Erythroblast (primary cell): ENCODE measurements at regions not wholly inside any gene's neighbourhood (a gene's known extent, or its start where the extent isn't known, plus 50 kb on each side); places are given as distances from the start of the nearest gene placed in this dataset.
A peak's percentile ranks its signal among the peaks of the same experiment; 100 is the strongest.

Source experiments
- DNase-seq, 2 experiments: peaks; one replicate each; lab custom pipeline; 2025; lab: John Stamatoyannopoulos, UW
- GATA1 ChIP-seq: IDR thresholded peaks from 2 replicates; pipeline ENCODE4 v1.6.1; 2011; ENCODE audit warnings: low read depth, mild to moderate bottlenecking, control low read depth, low read length, moderate library complexity
- POLR2A ChIP-seq: IDR thresholded peaks from 2 replicates; pipeline ENCODE4 v1.6.1; 2011; ENCODE audit warnings: mild to moderate bottlenecking, low read length

DNA sequence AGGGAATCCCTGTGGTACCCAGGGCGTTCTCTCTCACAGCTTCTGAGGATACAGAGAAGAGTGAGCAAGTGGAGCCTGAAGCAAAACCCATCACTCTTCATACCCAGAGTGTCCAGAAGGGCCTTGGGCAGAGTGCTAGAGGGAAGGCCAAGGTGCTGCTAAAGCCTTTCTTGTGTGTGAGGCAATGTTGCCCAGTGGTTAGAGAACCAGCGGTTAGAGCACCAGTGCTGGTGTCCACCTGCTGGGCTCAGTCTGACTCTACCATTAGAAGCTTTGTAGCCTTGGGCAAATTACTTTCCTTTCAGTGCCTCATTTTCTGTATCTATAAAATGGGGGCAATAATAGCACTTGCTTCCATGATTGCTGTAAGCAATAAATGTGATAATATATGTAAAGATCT, 210.5 kb upstream of the SKOR2 start:
- TF ChIP-seq GATA1 (no peak), POLR2A (no peak)
- DNase-seq, result no peak

DNA sequence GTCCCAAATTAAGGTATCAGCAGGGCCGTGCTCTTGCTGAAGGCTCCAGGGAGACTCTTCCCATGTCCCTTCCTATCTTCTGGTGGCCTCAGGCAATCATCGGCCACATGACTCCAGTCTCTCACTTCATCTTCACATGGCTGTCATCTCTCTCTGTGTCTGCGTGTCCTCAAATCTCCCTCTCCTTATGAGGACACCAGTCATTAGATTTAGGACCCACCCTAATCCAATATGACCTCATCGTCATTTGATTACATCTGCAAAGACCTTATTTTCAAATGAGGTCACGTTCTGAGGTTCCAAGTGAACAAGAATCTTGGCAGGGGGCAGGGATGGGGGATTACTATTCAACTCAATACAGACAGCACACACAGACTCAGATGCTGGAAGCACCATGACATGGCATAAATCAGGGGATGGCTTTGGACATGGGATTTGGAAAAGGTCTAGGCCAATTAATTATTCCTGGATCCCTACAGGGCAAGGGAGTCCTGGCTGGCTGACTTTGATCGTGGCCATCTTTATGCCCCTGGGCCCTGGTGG, 210.0 kb upstream of the SKOR2 start:
- TF ChIP-seq POLR2A (no peak), GATA1 (no peak)
- DNase-seq, result no peak

DNA sequence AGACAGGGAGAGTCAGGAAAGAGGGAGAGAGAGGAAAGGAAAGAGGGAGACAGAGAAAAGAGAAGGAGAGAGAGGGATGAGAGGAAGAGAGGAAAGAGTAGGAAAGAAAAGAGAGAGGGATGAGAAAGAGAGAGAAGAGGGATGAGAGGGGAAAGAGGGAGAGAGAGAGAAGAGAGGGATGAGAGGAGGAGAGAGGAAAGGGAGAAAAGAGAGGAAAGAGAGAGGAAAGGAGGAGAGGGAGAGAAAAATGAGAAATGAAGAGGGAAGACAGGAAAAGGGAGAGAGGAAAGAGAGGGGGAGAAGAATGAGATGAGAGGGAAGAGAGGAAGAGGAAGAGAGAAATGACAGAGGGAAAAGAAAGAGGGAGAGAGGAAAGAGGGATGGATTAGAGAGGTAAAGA, 207.0 kb upstream of the SKOR2 start:
- no peak for TF ChIP-seq POLR2A
- no peak for DNase-seq

DNA sequence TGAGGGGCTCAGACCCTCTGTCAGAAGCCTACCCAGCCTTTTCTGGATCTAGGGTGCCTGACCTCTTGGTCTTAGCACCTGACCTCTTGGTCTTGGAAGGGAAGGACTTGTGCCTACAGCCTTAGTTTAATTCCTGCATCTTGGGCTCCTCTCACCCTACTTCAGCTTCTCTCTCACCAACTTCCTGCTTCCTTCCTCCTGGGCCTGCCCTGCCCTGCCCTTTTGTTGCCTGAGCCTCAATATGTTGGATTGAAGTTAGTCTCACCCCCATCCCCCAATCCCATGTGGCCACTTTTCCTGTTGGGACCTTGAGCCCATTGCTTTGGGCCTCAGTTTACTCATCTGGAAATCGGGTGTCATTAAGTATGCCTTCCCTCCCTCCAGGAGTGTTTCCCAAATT, 206.2 kb upstream of the SKOR2 start:
- DNase-seq, result no peak
- TF ChIP-seq GATA1 (no peak), POLR2A (no peak)

DNA sequence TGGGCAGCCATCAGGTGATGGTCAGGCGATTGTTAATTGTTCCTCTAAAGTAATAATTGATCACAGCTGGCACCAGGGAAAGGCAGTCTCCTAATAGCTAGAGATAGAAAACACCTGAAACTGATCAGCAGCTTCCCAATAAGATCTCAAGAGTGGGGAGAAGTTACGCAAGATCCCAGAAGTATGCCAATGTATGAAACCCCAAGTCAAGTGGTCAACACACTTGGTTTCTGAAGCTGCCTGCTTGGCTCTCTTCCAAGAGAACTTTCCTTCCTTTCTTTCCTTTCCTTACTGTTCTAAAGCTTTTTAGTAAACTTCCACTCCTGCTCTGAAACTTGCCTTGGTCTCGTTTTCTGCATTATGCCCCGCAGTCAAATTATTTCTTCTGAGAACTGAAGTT, 201.6 kb upstream of the SKOR2 start:
- TF ChIP-seq GATA1 (no peak), POLR2A (no peak)
- DNase-seq, result no peak

DNA sequence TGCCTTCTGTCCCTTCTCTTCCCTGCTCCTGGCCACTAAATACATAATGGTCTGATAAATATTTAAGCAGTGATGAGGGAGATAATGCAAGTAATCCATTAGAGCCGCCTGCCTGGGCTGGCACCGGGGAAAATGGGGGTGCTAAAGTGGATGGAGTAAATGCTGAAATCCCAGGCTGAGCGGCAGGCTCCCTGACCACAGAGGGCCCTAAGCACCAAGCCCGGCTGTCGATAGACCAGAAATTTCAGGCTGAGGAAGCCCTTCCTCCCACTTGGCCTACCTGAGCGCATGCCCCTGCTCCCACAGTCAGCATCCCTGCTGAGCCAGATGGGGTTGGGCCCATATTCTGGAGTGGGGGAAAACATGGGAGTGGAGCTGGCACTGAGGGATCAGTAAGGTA, 197.5 kb upstream of the SKOR2 start:
- TF ChIP-seq GATA1 (no peak), POLR2A (no peak)
- no peak for DNase-seq

DNA sequence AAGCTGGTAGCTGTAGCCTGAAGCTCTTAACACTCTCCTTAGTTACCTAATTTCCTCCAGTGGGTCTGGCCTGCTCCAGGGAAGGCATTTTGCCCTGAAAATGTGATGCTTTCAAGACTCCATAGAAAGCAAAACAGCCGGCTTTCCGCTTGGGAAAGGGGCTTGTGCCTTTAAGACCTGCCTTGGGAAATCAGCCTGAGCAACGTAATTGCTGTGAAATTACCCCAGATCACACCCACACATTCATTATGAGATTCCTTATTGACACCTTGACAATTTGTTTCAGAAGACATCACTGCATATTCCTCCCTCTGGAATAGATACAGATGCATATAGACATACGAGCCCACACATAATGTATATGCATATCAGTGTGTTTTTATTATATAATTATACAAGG, 190.5 kb upstream of the SKOR2 start:
- no peak for DNase-seq
- TF ChIP-seq POLR2A, result no peak
- no peak for TF ChIP-seq GATA1

DNA sequence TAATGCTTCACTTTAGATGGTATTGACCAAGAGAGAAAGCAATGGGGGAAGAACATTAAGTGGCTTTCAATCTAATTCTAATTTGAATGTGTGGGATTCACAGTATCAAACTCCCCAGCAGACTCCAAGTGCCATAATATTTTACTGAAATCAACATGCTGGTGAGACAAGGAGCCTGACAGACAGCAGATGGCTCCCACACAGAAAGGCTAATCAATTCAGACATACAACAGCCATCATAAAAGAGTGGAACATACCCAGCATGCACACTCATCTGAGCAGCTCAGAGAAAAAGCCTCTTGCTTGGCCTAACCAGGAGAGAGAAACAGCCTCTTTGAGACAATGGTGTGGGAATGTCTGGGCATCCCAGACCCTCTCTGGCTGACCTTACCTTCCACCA, 186.5 kb upstream of the SKOR2 start:
- TF ChIP-seq GATA1, result no peak
- TF ChIP-seq POLR2A, result no peak
- no peak for DNase-seq

DNA sequence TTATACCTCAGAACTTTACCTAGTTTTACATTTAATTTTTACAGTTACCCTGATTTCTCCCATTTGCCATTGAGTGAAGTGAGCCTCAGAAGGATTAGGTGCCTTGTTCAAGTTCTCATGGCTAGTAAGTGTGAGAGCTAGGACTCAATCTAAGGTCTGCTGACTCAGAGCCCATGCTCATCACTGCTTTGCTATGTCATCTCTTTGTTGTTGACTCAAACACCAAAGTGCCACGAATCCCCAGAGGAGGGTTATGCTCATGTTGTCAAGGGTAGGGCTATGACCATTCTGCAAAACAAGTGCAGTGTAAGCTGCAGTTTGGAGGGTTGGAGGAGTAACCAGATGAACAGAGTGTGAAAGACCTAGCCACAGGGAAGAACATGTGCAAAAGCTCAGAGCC, 185.4 kb upstream of the SKOR2 start:
- no peak for DNase-seq

DNA sequence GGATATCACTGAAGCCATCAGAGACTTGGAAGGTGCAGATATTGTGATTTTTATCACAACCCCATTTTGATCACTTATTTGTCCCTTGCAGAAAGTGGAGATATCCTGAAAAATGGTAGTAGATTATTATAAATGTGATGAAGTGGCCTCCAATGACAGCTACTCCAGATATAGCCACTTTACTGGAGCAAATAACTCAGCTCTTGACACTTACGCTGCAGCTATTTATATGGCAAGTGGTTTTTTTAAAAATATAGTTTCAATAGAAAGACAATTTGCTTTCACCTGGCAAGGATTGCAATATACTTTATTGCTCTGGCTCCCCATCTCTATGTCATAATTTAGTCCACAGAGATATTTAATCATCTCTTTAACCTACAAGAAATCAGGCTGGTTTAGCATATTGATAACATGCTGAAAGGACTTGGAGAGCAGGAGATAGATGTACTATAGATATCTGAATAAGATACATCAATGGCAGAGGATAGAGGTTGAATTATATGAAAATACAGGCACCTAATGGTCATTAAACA, 182.8 kb upstream of the SKOR2 start:
- TF ChIP-seq POLR2A (no peak), GATA1 (no peak)
- DNase-seq, result no peak

More for the DNA sequence above, 185.4 kb upstream of the SKOR2 start:
- TF ChIP-seq POLR2A, result no peak
- no peak for TF ChIP-seq GATA1

DNA sequence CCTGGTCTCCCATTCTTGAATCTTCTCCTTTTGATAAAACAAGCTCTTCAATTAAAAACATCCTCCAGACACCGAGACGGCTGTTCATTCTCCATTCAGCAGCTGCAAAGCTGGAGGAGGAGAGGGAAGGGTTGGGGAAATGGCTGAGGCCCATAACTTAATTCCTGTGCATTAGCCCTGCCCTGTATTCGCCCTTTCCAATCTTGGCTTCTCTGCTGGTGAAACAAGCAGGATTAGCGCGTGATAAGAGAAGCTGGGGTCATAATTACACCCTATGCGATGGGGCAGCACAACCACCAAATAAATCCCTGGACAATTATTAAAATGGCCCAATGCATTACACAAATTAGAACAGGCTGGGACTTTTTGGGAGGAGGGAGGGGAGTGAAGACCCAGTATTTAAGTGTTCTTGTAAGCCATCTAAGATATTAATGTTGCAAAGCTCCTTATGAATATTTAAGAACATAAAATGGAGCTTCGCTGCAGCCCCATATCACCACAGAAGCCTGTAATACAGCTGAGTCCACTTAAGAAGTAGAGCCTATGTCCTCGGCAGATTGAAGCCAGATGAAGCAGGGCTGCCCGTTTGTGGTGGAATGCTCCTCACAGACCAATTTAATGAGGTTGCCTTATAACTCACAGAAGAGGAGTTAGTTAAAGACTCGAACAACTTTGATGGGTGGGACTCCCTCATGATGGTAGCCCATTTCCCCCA, 176.6 kb upstream of the SKOR2 start:
- TF ChIP-seq GATA1 (no peak), POLR2A (no peak)
- DNase-seq, result no peak

DNA sequence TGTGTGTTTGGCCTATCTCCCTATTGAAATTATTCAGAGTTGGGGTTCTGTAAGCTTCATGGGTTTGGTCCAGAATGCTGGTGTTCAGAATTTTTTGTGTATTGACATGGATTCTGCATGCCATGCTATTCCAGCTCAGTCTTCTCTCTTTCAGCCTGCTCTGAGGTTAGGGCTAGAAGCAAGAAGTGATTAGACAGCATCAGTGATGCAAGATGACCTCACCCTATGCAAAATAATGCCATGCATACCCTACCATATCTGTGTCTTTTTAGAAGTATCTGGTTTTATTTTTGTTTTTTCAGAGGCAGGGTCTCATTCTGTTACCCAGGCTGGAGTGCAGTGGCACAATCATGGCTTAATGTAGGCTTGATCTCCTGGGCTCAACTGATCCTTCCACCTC, 175.6 kb upstream of the SKOR2 start:
- TF ChIP-seq POLR2A (no peak), GATA1 (no peak)
- DNase-seq, result no peak

DNA sequence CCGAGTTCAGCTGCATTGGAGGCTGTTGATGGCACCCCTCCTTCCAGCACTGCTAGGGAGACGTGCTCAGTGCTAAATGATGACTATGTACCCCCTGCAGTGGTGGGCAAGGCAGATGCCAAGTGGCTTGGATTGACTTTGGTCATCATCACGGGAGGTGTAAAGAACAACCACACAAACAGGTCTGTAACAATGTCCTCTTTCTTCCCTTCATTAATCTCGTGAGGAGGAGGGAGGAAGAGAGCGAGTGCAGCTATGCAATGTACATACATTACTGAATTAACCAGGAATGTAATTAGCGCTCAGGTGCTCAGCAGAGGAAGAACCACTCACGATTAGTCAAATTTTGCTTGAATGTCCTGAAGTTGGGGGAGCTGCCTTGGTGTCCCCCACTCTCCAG, 173.9 kb upstream of the SKOR2 start:
- TF ChIP-seq POLR2A, result no peak
- no peak for TF ChIP-seq GATA1
- no peak for DNase-seq

DNA sequence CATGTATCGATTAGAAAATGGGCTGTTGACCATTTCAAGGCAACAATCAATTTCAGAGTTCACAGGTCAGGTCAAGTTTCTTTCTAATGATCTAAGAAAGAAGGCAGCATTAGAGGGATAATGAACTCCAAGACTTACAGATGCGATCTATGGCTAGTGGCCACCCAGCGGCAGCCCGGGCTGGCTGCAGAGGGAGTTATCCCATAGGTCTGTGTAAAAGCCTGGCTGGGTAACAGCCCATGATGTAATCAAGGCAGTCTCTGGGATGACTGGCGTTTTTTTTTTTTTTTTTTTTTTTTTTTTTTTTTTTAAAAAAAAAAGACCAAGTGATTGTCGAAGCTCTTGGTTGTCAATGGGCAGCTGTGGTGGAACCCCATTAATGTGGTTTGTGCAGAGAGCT, 171.1 kb upstream of the SKOR2 start:
- DNase-seq, result peak; percentile 37 to 48
- TF ChIP-seq POLR2A, result no peak
- no peak for TF ChIP-seq GATA1

DNA sequence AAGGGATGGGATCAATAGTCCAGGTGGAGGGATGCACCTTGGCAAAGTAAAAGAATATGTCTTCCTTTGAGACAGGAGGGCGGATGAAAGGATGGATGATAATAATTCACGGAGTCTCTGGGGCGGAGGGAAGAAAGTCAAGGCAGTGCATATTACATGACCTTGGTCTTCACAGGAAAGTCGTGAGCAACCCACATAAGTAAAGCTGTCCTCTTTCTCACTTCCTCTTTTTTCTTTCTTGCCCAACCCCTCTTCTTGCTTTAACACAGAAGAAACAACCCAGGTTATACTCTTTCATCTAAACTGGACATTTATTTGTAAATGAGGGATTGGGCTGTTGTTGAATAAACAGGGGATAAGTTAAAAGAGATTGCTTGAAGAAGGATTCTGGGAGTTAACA, 168.7 kb upstream of the SKOR2 start:
- DNase-seq, result no peak
- no peak for TF ChIP-seq GATA1
- TF ChIP-seq POLR2A, result no peak
